ENCODE measurements at regions not wholly inside any gene's neighbourhood (a gene's known extent, or its start where the extent isn't known, plus 50 kb on each side); places are given as distances from the start of the nearest gene placed in this dataset.

DNA sequence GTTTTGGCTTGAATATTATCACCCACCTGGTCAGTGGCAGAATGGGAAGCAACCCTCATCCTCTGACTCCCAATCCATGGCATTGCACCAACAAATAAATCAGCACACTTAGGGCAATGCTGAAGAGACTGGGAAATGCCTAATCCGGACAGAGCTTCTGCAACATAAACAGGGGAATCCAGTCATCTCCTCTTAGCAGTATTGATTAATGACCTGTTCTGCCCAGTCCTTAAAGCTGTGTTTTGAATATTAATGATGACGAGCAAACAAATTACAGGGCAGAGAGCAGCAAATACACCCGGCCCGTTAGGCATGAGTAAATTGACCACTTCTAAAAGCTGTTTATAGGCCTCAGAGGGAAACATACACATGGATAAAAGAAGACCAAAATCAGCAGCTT lies 77.0 kb upstream of the B3GAT2 start:
- no peak for TF ChIP-seq CTCF (IDR thresholded peaks at IDR 0.05; ENCODE audit: low read length)
- no peak for TF ChIP-seq EZH2phosphoT487 (IDR thresholded peaks at IDR 0.05; ENCODE audit: low read length)
- TF ChIP-seq EZH2 (optimal IDR thresholded peaks at IDR 0.05; ENCODE audit: low read depth, low read length): no peak

Data from MM.1S (cell line).